Lung (tissue), 11 donors: ENCODE measurements at regions not wholly inside any gene's neighbourhood (a gene's known extent, or its start where the extent isn't known, plus 50 kb on each side); places are given as distances from the start of the nearest gene placed in this dataset.

ENCODE experiments used
- ATAC-seq: fragments of 200-7000 bp; cut with Tn5 transposase; one replicate; pipeline ENCODE4 v1.9.1; 2020; ENCODE audit warnings: moderate number of reproducible peaks; ENCODE audit not compliant: insufficient read depth, low FRiP score
- DNase-seq, 3 donors: peaks; one replicate each; pipeline ENCODE4 v3.0.0-alpha.2; 2013 to 2017
- H3K27ac ChIP-seq, 2 donors: one replicate each; pipeline ENCODE4 v1.5.1; 2013; ENCODE audit warnings: mild to moderate bottlenecking in 2 of 2, moderate library complexity in 2 of 2, control low read depth in 1 of 2, inconsistent platforms in 1 of 2, low read depth in 1 of 2, low read length in 1 of 2
- H3K27me3 ChIP-seq, 3 donors: one replicate each; pipeline ENCODE4 v1.5.1; 2013; ENCODE audit warnings: low read length in 2 of 3; ENCODE audit not compliant: control insufficient read depth in 3 of 3, insufficient read depth in 3 of 3
- H3K36me3 ChIP-seq, 4 donors: one replicate each; pipeline ENCODE4 v1.5.1; 2013; ENCODE audit warnings: low read length in 4 of 4, mild to moderate bottlenecking in 1 of 4, moderate library complexity in 1 of 4; ENCODE audit not compliant: control insufficient read depth in 4 of 4, insufficient read depth in 4 of 4
- H3K4me1 ChIP-seq, 5 donors: one replicate each; pipeline ENCODE4 v1.5.1; 2013; ENCODE audit warnings: low read length in 5 of 5, mild to moderate bottlenecking in 2 of 5, moderate library complexity in 1 of 5; ENCODE audit not compliant: control insufficient read depth in 5 of 5, insufficient read depth in 5 of 5
- H3K4me3 ChIP-seq: one replicate; pipeline ENCODE4 v1.5.1; 2013; ENCODE audit warnings: mild to moderate bottlenecking, control low read depth, moderate library complexity
- H3K9ac ChIP-seq, 2 donors: one replicate each; pipeline ENCODE4 v1.5.1; 2013; ENCODE audit warnings: low read length in 2 of 2, control low read depth in 1 of 2; ENCODE audit not compliant: insufficient read depth in 1 of 2
- H3K9me3 ChIP-seq, 4 donors: one replicate each; pipeline ENCODE4 v1.5.1; 2013; ENCODE audit warnings: low read length in 3 of 4, mild to moderate bottlenecking in 1 of 4, moderate library complexity in 1 of 4; ENCODE audit not compliant: control insufficient read depth in 4 of 4, insufficient read depth in 3 of 4
- CTCF ChIP-seq: IDR thresholded peaks from 2 replicates; pipeline ENCODE4 v1.5.1; 2012; ENCODE audit warnings: mild to moderate bottlenecking; ENCODE audit errors: control extremely low read depth, extremely low read depth
- whole genome bisulfite sequencing, 2 donors: extraction: QIAGEN DNeasy Blood & Tissue Kit; methylation state at CpG; one replicate each; pipeline ENCODE4 v1.1.7; 2013; 5-methylcytosine and 5-hydroxymethylcytosine counted together
- donor health status: control.
- donor health status: control.
- donor health status: Bipolar disorder and iron deficiency.
- donor health status: healthy.
- donor health status: DM: yes; HTN: yes; CAD: no.

- no peaks in the 10 kb centered on the region for H3K9me3 ChIP-seq
- no peaks in the 10 kb centered on the region for H3K4me1 ChIP-seq
- H3K4me3 ChIP-seq, result no peak overlapping the region
- ATAC-seq, result no peak
- no peak overlapping the region for H3K27ac ChIP-seq
- DNase-seq, result peak; percentile 15 to 95 (median 84)
- no peak for TF ChIP-seq CTCF
- H3K27me3 ChIP-seq, result no peaks in the 10 kb centered on the region
- WGBS, 2 donors, result 44 to 61% methylated on average over 2 of the region's 2 CpGs
- H3K36me3 ChIP-seq, result no peaks in the 10 kb centered on the region
- H3K9ac ChIP-seq, result no peak overlapping the region
Measured at GRCh38 chr3:144989807-144990206, 1018.2 kb downstream of the DIPK2A start.

GRCh38 chr3:144995856-144996255 is 1024.2 kb downstream of the DIPK2A start:
- Histone ChIP-seq H3K9ac (no peak overlapping the region), H3K27me3 (no peaks in the 10 kb centered on the region), H3K9me3 (no peaks in the 10 kb centered on the region), H3K4me1 (no peaks in the 10 kb centered on the region), H3K4me3 (no peak overlapping the region), H3K27ac (no peak overlapping the region), H3K36me3 (no peaks in the 10 kb centered on the region)
- no peak for TF ChIP-seq CTCF
- 88 to 89% methylated on average over 1 of the region's 1 CpG for WGBS, 2 donors
- ATAC-seq, result no peak
- DNase-seq, result no peak

GRCh38 chr3:145005427-145005826 is 1033.8 kb downstream of the DIPK2A start:
- ATAC-seq, result no peak
- no peaks in the 10 kb centered on the region for H3K9me3 ChIP-seq
- no peak overlapping the region for H3K27ac ChIP-seq
- TF ChIP-seq CTCF, result no peak
- 85 to 92% methylated on average over 4 of the region's 4 CpGs for WGBS, 2 donors
- no peak for DNase-seq
- H3K9ac ChIP-seq, result no peak overlapping the region
- no peak overlapping the region for H3K4me3 ChIP-seq
- H3K27me3 ChIP-seq, result no peaks in the 10 kb centered on the region
- H3K4me1 ChIP-seq, result no peaks in the 10 kb centered on the region
- H3K36me3 ChIP-seq, result no peaks in the 10 kb centered on the region

GRCh38 chr3:145006271-145006670 is 1034.6 kb downstream of the DIPK2A start:
- DNase-seq (no peak), ATAC-seq (no peak)
- Histone ChIP-seq H3K9ac (no peak overlapping the region), H3K36me3 (no peaks in the 10 kb centered on the region), H3K4me3 (no peak overlapping the region), H3K27ac (no peak overlapping the region), H3K9me3 (no peaks in the 10 kb centered on the region), H3K4me1 (no peaks in the 10 kb centered on the region), H3K27me3 (no peaks in the 10 kb centered on the region)
- TF ChIP-seq CTCF, result no peak
- 50 to 73% methylated on average over 3 of the region's 3 CpGs for WGBS, 2 donors
